CD8-positive, alpha-beta memory T cell (primary cell): ENCODE measurements at regions not wholly inside any gene's neighbourhood (a gene's known extent, or its start where the extent isn't known, plus 50 kb on each side); places are given as distances from the start of the nearest gene placed in this dataset.

ENCODE experiments used
- CTCF ChIA-PET: fragments of 350-600 bp; sonication (Branson Sonifier 250); formaldehyde crosslinking; loops from one replicate; lab custom pipeline; 2021; ENCODE audit warnings: antibody characterized with exemption; lab: Charles Lee
- POLR2A ChIA-PET: fragments of 350-600 bp; sonication (Branson Sonifier 250); formaldehyde crosslinking; loops from one replicate; lab custom pipeline; 2021; ENCODE audit warnings: antibody characterized with exemption; lab: Charles Lee
- DNase-seq, 5 donors: peaks; one replicate each; pipeline versions ENCODE4 v3.0.0 to v3.0.0-alpha.2; 2020 to 2022; ENCODE audit warnings: mixed read lengths in 1 of 5
- H3K27ac ChIP-seq: one replicate; pipeline ENCODE4 v1.7.0; 2013; ENCODE audit warnings: low read depth, mild to moderate bottlenecking, low read length, moderate library complexity
- H3K27me3 ChIP-seq: 2 replicates; pipeline ENCODE4 v1.7.0; 2013; ENCODE audit warnings: low read length, mild to moderate bottlenecking; ENCODE audit not compliant: insufficient read depth, poor library complexity, severe bottlenecking
- H3K36me3 ChIP-seq: 2 replicates; pipeline ENCODE4 v1.7.0; 2013; ENCODE audit warnings: mild to moderate bottlenecking, low read length, moderate library complexity; ENCODE audit not compliant: insufficient read depth
- H3K4me1 ChIP-seq: 2 replicates; pipeline ENCODE4 v1.7.0; 2013; ENCODE audit warnings: mild to moderate bottlenecking, low read length, moderate library complexity; ENCODE audit not compliant: insufficient read depth
- H3K4me3 ChIP-seq: 2 replicates; pipeline ENCODE4 v1.7.0; 2013; ENCODE audit warnings: mild to moderate bottlenecking, low read length
- H3K9me3 ChIP-seq: 2 replicates; pipeline ENCODE4 v1.7.0; 2013; ENCODE audit warnings: mild to moderate bottlenecking, low read length
- H3K27ac Mint-ChIP-seq, 8 donors: one replicate each; pipeline ENCODE4 v1.8.0; 2020 to 2021; ENCODE audit warnings: mixed read lengths in 8 of 8, mild to moderate bottlenecking in 6 of 8, inconsistent platforms in 3 of 8, moderate library complexity in 3 of 8
- H3K27me3 Mint-ChIP-seq, 2 donors: one replicate each; pipeline ENCODE4 v1.8.0; 2020 to 2021; ENCODE audit warnings: mixed read lengths in 2 of 2, mild to moderate bottlenecking in 1 of 2, moderate library complexity in 1 of 2
- H3K36me3 Mint-ChIP-seq, 3 donors: one replicate each; pipeline ENCODE4 v1.8.0; 2020 to 2021; ENCODE audit warnings: mixed read lengths in 3 of 3, inconsistent platforms in 1 of 3, mild to moderate bottlenecking in 1 of 3
- H3K4me1 Mint-ChIP-seq, 3 donors: one replicate each; pipeline ENCODE4 v1.8.0; 2020 to 2021; ENCODE audit warnings: mixed read lengths in 3 of 3, inconsistent platforms in 1 of 3, mild to moderate bottlenecking in 1 of 3
- H3K4me3 Mint-ChIP-seq, 7 donors: one replicate each; pipeline ENCODE4 v1.8.0; 2020 to 2021; ENCODE audit warnings: mixed read lengths in 7 of 7, mild to moderate bottlenecking in 6 of 7, moderate library complexity in 4 of 7, inconsistent platforms in 2 of 7
- H3K9me3 Mint-ChIP-seq, 5 donors: one replicate each; pipeline ENCODE4 v1.8.0; 2020 to 2022; ENCODE audit warnings: mixed read lengths in 5 of 5, mild to moderate bottlenecking in 3 of 5, moderate library complexity in 2 of 5, inconsistent platforms in 1 of 5

DNA sequence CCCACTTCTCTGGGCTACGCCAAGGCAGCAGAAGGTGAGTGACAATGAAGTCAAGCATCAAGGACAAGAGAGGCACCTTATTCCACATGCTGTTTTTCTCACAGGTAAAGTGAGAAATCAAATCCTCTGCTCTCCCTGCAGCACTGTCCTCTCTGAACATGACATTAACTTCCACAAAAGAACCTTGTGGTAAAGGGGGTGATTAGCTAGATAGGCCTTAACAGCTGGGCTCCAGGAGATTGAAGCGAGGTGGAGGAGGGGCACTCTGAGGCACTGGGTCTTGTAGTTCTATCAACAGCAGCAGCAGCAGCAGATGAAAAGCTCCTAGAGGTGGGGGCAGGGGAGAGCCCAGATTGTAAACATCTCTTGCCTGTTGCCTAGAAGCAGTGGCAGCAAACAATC, 96.8 kb upstream of the CXXC4 start:
- no peak for DNase-seq
- Histone ChIP-seq H3K36me3 (no peaks in the 10 kb centered on the region), H3K4me3 (no peak overlapping the region), H3K9me3 (no peaks in the 10 kb centered on the region), H3K27me3 (no peaks in the 10 kb centered on the region), H3K4me1 (no peaks in the 10 kb centered on the region), H3K27ac (no peak overlapping the region)
- ChIA-PET CTCF (no interaction called here), POLR2A (no interaction called here)
- Mint-ChIP-seq H3K4me3 (no peak overlapping the region), H3K27me3 (no peaks in the 10 kb centered on the region), H3K9me3 (peaks cover 0 to 1% (median 0%) of the 10 kb centered on the region in 5 donors), H3K4me1 (peaks cover 0 to 4% (median 3%) of the 10 kb centered on the region in 3 donors), H3K36me3 (no peaks in the 10 kb centered on the region), H3K27ac (peak overlapping the region in 1 of 8 donors; percentile 24)

DNA sequence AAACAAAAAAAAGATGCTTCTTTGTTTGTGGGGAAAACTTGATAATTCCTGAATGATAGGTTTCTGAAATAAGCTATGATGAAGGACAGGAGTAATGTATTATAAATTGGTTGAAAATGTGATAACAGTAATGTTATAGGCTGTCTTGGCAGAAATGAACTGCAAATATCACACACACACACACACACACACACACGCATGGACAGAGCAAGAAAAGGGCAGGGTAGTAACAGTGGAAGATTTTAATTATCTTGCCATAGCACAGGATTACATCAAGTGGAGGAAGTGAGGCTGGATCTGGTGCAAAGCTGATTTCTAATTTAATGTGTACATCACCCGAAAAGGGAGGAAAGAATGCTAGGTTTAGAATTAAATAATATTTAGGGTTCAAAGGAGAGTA, 97.5 kb upstream of the CXXC4 start:
- no peak overlapping the region for H3K4me3 ChIP-seq
- Mint-ChIP-seq H3K27ac (no peak overlapping the region), H3K4me1 (peaks cover 0 to 4% (median 3%) of the 10 kb centered on the region in 3 donors), H3K27me3 (no peaks in the 10 kb centered on the region), H3K9me3 (no peaks in the 10 kb centered on the region), H3K36me3 (no peaks in the 10 kb centered on the region), H3K4me3 (peak overlapping the region in 1 of 7 donors; percentile 15)
- ChIA-PET CTCF (no interaction called here), POLR2A (no interaction called here)
- H3K27ac ChIP-seq = no peak overlapping the region
- H3K9me3 ChIP-seq = no peaks in the 10 kb centered on the region
- no peaks in the 10 kb centered on the region for H3K36me3 ChIP-seq
- no peaks in the 10 kb centered on the region for H3K27me3 ChIP-seq
- no peak for DNase-seq
- H3K4me1 ChIP-seq = no peaks in the 10 kb centered on the region

DNA sequence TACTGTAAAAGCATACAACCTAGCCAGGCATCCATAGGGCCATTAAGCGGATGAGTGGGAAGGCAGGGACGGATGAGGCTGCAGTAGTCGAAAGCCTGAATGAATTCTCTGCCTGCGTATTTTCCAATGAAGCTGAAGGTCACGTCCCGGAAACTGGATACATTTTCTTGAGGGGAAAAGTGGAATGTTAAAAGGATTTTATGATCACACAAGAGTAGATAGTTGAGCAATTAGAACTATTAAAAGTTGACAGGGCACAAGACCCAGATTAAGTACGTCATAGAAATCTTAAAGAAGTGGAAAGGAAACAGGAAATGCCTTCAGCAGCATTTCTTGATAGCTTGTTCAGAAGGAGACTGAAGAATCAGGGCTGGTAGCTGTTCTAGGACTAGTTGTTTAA, 98.3 kb upstream of the CXXC4 start:
- peak overlapping the region in 6 of 7 donors; percentile 14 to 69 (median 28) for H3K4me3 Mint-ChIP-seq
- H3K27me3 Mint-ChIP-seq = no peaks in the 10 kb centered on the region
- Histone ChIP-seq H3K27ac (no peak overlapping the region), H3K27me3 (no peaks in the 10 kb centered on the region), H3K9me3 (no peaks in the 10 kb centered on the region), H3K4me1 (no peaks in the 10 kb centered on the region), H3K4me3 (no peak overlapping the region), H3K36me3 (no peaks in the 10 kb centered on the region)
- no peaks in the 10 kb centered on the region for H3K9me3 Mint-ChIP-seq
- peaks cover 0 to 4% (median 3%) of the 10 kb centered on the region in 3 donors for H3K4me1 Mint-ChIP-seq
- no peak for DNase-seq
- peak overlapping the region in 2 of 8 donors; percentile 26 to 57 for H3K27ac Mint-ChIP-seq
- no peaks in the 10 kb centered on the region for H3K36me3 Mint-ChIP-seq
- CTCF ChIA-PET = no interaction called here
- POLR2A ChIA-PET = no interaction called here

DNA sequence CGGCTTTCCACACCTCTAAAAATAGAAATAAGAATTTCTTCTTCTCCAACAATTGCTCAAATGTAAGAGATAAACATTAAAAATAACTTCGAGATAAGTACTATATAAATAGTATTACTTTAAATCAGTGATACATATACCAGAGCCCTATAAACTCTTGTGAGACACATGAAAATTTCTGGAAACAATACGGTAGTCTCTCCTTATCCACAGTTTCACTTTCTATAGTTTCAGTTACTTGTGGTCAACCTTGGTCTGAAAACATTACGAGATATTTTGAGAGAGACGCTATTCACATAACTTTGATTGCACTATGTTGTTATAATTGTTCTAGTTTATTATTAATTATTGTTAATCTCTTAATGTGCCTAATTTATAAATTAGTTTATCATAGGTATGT, 101.5 kb upstream of the CXXC4 start:
- no peak for DNase-seq
- H3K36me3 Mint-ChIP-seq = no peaks in the 10 kb centered on the region
- peaks cover 0 to 4% (median 0%) of the 10 kb centered on the region in 5 donors for H3K9me3 Mint-ChIP-seq
- ChIA-PET CTCF (no interaction called here), POLR2A (no interaction called here)
- H3K27ac ChIP-seq = no peak overlapping the region
- H3K4me3 ChIP-seq = no peak overlapping the region
- no peaks in the 10 kb centered on the region for H3K9me3 ChIP-seq
- H3K27ac Mint-ChIP-seq = no peak overlapping the region
- no peaks in the 10 kb centered on the region for H3K4me1 ChIP-seq
- no peaks in the 10 kb centered on the region for H3K36me3 ChIP-seq
- peaks cover 0 to 4% (median 3%) of the 10 kb centered on the region in 3 donors for H3K4me1 Mint-ChIP-seq
- no peaks in the 10 kb centered on the region for H3K27me3 ChIP-seq
- H3K27me3 Mint-ChIP-seq = no peaks in the 10 kb centered on the region
- no peak overlapping the region for H3K4me3 Mint-ChIP-seq

DNA sequence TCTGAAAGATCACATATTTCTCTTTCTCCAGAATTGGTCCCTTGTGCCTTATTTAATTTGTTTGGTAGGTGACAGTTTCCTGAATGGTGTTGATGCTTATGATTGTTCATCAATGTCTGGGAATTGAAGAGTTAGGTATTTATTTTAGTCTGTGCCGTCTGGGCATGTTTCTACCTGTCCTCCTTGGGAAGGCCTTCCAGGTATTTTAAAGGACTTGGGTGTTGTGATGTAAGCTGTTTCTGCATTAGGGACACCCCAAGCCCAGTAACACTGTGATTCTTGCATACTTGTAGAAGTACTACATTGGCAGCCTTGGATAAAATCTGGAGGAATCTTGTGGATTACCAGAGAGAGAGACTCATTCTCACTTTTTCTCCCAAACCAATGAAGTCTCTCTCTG, 120.8 kb upstream of the CXXC4 start:
- no peak overlapping the region for H3K27ac Mint-ChIP-seq
- Histone ChIP-seq H3K9me3 (no peaks in the 10 kb centered on the region), H3K36me3 (no peaks in the 10 kb centered on the region), H3K27me3 (no peaks in the 10 kb centered on the region), H3K27ac (no peak overlapping the region), H3K4me1 (no peaks in the 10 kb centered on the region), H3K4me3 (no peak overlapping the region)
- H3K27me3 Mint-ChIP-seq = peaks cover 0 to 5% of the 10 kb centered on the region in 2 donors
- H3K36me3 Mint-ChIP-seq = no peaks in the 10 kb centered on the region
- no peak for DNase-seq
- CTCF ChIA-PET = no interaction called here
- H3K4me3 Mint-ChIP-seq = no peak overlapping the region
- POLR2A ChIA-PET = no interaction called here
- no peaks in the 10 kb centered on the region for H3K4me1 Mint-ChIP-seq
- peaks cover 2 to 15% (median 3%) of the 10 kb centered on the region in 5 donors for H3K9me3 Mint-ChIP-seq

DNA sequence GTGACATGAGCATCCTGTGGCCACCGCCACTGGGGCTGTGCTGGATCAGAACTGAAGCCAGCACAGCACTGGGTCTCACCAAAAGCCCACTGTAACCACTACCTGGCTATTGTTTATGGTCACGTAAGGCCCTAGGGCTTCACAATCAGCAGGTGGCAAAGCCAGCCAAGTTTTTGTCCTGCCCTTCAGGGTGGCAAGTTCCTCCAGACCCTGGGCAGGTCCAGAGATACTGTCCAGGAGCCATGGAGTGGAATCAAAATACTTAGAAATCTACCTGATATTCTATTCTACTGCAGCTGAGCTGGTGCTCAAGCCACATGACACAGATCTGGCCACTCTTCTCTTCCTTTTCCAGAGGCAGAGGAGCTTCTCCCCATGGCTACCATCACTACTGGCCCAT, 121.2 kb upstream of the CXXC4 start:
- DNase-seq = no peak
- POLR2A ChIA-PET = no interaction called here
- H3K36me3 Mint-ChIP-seq = no peaks in the 10 kb centered on the region

DNA sequence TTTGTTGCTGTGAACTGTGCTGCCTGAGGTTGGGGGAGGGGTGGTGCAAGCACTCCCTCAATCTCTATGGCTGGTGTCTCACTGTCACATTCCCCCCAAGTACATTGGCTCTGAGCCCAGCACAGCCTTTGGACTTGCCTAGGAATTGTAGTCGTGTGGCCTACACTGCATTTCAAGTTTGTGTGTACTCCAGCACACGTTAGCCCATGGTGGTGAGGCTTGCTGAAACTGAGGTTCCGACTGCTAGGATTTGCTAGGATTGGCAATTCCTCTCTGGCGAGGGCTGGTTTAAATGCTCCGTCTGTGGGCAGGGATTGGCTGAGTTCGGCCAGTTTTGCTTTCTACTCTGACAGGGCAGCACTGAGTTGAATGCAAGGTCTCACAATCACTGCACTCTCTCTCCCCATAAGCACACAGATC, 121.7 kb upstream of the CXXC4 start:
- Mint-ChIP-seq H3K4me1 (no peaks in the 10 kb centered on the region), H3K27ac (no peak overlapping the region)
- no peak overlapping the region for H3K27ac ChIP-seq

More for the DNA sequence above, 121.2 kb upstream of the CXXC4 start:
- Histone ChIP-seq H3K27ac (no peak overlapping the region), H3K4me1 (no peaks in the 10 kb centered on the region), H3K4me3 (no peak overlapping the region), H3K36me3 (no peaks in the 10 kb centered on the region), H3K9me3 (no peaks in the 10 kb centered on the region), H3K27me3 (no peaks in the 10 kb centered on the region)
- CTCF ChIA-PET = no interaction called here
- Mint-ChIP-seq H3K27ac (no peak overlapping the region), H3K27me3 (peaks cover 0 to 5% of the 10 kb centered on the region in 2 donors), H3K9me3 (peaks cover 2 to 15% (median 3%) of the 10 kb centered on the region in 5 donors), H3K4me3 (no peak overlapping the region), H3K4me1 (no peaks in the 10 kb centered on the region)

DNA sequence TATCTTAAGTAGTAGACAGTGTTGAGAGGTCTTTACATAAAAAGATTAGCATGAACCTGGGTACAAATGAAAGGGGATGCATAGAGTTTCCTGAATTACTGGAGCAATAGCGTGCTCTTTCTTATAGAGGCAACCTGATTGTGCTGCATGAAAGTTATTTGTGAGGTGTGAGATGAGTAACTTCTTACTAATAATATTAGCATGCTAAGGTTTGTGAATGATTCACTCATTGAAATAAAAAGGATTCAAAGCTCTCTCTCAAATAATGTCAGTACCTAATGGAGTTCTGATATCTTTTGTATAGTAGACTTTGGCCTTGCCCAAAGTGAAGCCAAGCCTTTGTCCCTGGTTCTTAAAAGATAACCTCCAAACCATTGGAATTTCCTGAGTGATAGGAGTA, 131.0 kb upstream of the CXXC4 start:
- H3K4me3 Mint-ChIP-seq = no peak overlapping the region
- Histone ChIP-seq H3K4me3 (no peak overlapping the region), H3K36me3 (no peaks in the 10 kb centered on the region), H3K27ac (no peak overlapping the region), H3K9me3 (no peaks in the 10 kb centered on the region), H3K27me3 (no peaks in the 10 kb centered on the region), H3K4me1 (no peaks in the 10 kb centered on the region)
- peaks cover 0 to 2% (median 0%) of the 10 kb centered on the region in 5 donors for H3K9me3 Mint-ChIP-seq
- no peak for DNase-seq
- no peaks in the 10 kb centered on the region for H3K36me3 Mint-ChIP-seq
- CTCF ChIA-PET = interaction anchor here (1.0 kb wide), 1 partner anchor 8 kb away, joined by 3 read pairs; no protein-coding TSS in a partner anchor
- H3K4me1 Mint-ChIP-seq = no peaks in the 10 kb centered on the region
- no peaks in the 10 kb centered on the region for H3K27me3 Mint-ChIP-seq
- POLR2A ChIA-PET = no interaction called here
- H3K27ac Mint-ChIP-seq = no peak overlapping the region

More for the DNA sequence above, 121.7 kb upstream of the CXXC4 start:
- ChIA-PET POLR2A (no interaction called here), CTCF (no interaction called here)
- Mint-ChIP-seq H3K4me3 (no peak overlapping the region), H3K9me3 (peaks cover 2 to 15% (median 3%) of the 10 kb centered on the region in 5 donors), H3K27me3 (peaks cover 0 to 5% of the 10 kb centered on the region in 2 donors), H3K36me3 (no peaks in the 10 kb centered on the region)
- H3K4me1 ChIP-seq = no peaks in the 10 kb centered on the region
- DNase-seq = no peak
- H3K9me3 ChIP-seq = no peaks in the 10 kb centered on the region
- no peaks in the 10 kb centered on the region for H3K36me3 ChIP-seq
- H3K27me3 ChIP-seq = no peaks in the 10 kb centered on the region
- no peak overlapping the region for H3K4me3 ChIP-seq
